Kidney tubule cell (primary cell): ENCODE measurements at regions not wholly inside any gene's neighbourhood (a gene's known extent, or its start where the extent isn't known, plus 50 kb on each side); places are given as distances from the start of the nearest gene placed in this dataset.

ENCODE experiments used
- DNase-seq: peaks from one replicate; pipeline ENCODE4 v3.0.0-alpha.2; 2018; ENCODE audit warnings: low spot score

DNA sequence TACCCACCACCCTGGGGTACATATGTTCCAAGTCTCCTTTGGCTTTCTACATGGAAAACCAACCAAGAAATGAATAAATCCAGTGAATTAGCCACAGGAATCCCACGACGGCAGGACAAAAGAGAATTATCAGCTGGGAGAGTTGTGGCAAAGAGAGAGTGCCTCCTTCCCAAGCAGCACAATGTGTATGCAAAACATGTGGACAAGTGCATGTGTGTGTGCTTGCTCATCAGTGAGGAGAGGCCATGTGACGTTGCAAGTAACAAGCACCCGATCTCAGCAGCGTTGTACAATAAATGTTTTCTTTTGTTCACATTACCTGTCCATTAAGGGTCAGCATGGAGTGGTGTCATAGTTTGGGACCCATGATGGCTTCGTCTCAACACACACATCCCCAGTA lies 50.0 kb upstream of the EMX2 start:
- DNase-seq, result no peak

DNA sequence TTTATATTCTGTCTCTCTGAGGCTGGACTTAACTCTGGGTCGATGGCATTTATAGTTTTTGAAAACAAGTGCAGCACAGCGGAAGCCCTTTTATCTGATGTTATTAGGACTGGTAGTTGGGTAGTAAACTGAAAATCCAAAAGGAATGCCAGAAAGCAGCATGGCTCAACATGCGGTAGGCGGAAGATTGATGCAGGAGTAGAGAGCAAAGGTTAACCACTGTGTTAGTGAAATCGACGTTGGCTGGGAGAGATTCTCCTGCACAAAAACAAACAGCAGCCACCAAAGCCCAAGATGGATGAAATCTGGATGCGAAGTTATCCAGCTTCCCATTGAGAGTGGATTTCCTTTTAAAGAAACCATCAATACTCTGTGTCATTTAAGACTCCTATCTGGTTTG lies 54.5 kb upstream of the EMX2 start:
- no peak for DNase-seq

DNA sequence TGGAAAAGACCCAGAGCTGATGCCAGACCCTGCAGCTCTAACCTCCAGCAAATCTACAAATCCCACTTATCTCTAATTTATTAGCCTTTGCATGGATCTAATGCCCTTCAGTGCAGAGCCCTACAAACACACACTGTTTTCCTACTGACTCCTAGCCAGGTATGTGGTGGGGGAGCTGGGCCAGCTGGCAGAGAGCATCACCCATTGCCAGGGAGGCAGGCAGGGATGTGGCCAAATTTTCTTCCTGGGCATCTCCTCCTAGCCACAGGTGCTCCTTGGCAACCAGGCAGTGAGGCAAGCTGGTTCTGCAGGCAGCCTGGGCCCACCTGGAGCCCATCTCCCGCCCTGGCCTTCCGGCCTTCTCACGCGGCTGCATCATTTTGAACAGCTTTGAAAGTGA lies 55.9 kb upstream of the EMX2 start:
- DNase-seq, result no peak

DNA sequence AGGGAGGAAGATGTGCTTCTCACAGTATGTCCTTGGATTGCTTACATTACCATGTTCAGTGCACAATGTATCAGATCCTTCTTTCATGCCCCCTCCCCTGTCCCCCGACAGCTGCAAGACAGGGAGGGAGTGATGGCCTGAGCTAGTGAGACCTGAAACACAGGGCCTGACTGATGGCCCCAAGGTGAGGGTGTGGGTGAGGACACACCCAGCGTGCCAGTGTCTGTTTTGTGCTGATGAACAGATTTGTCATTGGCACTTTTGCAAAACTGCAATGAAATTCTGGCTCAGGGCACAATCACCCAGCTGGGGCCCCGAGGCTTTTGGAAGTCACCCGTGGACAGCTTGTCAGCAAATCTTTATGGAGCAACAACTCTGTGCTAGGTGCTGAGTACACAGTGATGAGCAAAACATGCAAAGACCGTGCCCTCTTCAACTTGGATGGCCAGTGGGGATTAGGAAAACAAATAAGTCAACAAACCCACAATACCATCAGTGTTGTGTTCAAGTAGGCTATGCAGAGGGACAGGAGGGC lies 59.4 kb upstream of the EMX2 start:
- DNase-seq, result no peak

DNA sequence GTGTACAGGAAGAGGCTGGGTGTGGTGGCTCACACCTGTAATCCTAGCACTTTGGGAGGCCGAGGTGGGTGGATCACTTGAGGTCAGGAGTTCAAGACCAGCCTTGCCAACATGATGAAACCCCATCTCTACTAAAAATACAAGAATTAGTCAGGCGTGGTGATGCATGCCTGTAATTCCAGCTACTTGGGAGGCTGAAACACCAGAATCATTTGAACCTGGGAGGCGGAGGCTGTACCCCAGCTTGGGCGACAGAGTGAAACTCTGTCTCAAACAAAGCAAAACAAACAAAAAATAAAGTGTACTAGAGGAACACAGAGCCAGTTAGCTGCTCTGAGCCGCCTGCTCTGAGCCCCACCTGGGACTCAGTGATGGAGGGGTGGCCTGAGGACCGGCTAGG lies 61.5 kb upstream of the EMX2 start:
- DNase-seq, result peak; percentile 58

GRCh38 chr10:117480097-117480496 lies 62.4 kb upstream of the EMX2 start:
- DNase-seq, result peak; percentile 20

DNA sequence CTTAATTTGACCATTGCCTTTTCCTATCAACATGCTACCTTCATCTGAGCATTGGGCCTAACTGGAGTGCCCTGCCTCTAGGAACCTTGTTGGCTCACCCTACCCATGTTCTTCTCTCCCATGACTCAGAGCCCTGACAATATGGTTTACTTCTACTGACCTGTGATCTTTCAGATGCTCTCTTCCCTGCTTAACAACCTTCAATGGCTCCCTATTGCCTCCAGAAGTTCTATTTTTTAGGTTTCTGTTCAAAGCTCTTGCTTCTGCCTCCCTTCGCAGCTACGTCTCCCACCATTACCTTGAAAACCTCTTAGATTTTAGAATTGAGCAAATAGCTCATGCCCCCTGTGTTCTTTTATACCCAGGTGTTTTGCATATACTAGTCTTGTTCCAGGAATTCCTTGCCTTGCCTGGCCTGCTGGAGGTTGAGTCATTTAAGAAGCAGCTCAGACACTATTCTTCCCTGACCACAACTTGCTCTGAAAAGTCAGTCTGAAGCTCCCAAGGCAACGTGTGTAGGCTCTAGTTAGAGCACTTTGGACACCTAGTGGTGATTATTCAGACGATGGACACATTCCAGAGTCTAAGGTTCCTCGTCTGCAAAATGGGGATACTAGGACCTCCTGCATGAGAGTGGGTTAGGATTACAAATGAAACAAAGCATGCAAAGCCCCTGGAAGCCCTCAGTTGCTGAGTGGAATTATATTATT lies 64.4 kb upstream of the EMX2 start:
- DNase-seq, result peak; percentile 98

GRCh38 chr10:117477211-117477947 lies 65.2 kb upstream of the EMX2 start:
- no peak for DNase-seq

DNA sequence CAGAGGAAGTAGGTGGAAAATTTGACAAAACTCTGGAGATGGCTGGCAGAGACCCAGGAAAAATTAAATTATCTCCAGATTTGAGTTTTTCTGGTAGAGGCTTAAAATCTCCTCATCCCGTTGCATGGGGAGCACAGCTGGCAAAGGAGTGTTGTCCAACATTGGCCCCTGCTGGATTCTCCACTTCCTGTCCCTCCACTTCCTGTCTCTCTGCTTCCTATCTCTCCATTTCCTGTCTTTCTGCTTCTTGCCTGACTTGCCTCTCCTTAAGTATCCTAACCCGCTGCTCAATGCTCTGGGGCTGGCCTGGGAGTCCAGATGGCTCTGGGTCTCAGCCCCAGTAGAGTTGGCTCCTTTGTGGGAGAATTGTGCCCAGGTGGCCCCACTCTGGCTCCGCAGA lies 65.8 kb upstream of the EMX2 start:
- DNase-seq, result no peak

- DNase-seq, result no peak
Measured at GRCh38 chr10:117476281-117476680, 66.3 kb upstream of the EMX2 start.

GRCh38 chr10:117472872-117473271 lies 69.7 kb upstream of the EMX2 start:
- DNase-seq, result no peak

DNA sequence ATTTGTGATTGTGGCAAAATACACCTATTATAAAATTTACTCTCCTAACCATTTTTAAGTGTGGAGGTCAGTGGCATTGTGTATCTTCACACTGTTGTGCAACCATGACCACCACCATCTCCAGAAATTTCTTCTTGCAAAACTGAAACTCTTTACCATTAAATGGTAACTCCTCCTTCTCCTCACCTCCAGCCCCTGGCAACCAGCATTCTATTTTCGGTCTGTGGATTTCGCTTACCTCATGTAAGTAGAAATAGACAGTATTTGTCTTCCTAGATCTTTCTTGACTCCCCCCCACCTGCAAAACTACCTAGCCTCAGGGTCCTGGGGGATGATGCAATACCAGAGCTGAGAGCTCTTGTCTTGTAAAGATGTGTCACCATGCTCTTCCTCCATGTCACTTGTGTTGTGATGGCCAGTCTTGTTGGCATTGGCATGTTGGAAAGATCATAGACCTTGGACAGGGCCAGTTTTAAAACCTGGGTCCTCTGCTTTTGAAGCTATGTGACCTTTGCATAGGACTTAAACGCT lies 71.1 kb upstream of the EMX2 start:
- no peak for DNase-seq

GRCh38 chr10:117470733-117471132 lies 71.8 kb upstream of the EMX2 start:
- no peak for DNase-seq

- DNase-seq, result no peak
Measured at GRCh38 chr10:117468665-117469064, 73.9 kb upstream of the EMX2 start.

- DNase-seq, result peak; percentile 57
Measured at GRCh38 chr10:117464176-117464575, 78.4 kb upstream of the EMX2 start.

DNA sequence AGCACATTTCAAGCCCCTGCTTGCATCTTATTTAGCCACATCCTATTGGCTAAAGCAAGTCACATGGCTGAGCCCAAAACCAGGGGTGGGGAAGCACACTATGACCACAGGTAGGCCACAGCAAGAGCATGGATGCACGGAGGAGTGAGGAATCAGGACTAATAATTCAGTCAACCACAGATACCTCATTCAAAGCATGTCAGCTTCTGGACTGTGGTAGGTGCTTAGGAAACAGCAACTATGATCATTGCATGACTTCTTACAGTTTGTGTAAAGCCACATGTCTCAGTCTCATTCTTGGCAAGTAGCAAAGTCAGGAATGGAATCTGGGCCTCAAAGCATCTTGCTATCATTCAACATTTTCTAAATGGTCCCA lies 79.0 kb upstream of the EMX2 start:
- DNase-seq, result no peak

DNA sequence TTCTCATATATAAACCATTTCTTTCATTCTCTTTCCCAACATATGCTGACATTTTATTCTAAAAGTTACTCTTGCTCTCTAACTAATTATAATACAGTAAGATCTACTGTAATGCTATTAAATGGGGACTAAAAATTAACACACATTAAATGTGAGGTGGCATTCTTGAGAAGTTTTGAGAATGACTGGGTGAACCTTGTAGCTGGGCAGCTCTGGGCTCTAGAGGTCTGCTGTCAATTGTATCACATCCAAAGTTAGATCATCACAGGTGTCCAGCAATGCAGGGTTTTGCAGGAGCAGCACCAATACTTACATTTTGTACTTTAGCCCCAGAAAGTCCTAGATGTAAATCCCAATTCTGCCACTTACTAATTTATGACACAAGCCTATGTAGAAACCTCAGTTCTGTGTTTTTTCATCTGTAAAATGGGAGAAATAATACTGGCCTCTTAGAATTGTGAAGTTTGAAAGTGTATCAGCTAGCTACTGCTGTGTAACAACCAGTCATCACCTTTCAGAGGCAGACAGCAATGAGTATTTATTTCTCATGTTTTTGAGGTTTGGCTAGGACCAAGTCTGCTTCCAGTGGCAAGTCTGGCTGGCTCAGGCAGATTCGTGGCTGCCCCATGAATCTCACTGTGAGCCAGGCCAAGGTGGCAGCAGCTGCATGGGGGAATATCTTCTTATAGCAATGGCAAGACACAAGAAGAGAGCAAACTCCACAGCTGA lies 79.6 kb upstream of the EMX2 start:
- DNase-seq, result peak; percentile 75

DNA sequence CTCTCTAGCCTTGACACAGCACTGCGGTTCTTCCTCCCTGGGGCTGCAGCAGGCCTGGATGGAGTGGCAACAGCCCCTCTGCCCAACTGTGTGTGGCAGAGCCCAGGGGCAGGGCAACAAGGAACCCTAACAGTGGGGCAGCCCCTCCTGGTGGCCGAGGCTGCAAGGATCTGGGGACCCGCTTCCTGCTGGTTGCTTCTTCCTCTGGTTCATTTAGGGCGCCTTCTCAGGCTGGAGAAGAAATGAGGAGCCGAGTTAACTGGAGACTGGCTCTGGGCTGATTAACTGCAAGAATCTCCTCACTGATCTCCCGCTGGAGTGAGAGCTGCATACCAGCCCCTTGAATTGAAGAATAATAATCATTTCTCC lies 80.1 kb upstream of the EMX2 start:
- DNase-seq, result peak; percentile 46

- DNase-seq, result peak; percentile 93
Measured at GRCh38 chr10:117461766-117462423, 80.7 kb upstream of the EMX2 start.

DNA sequence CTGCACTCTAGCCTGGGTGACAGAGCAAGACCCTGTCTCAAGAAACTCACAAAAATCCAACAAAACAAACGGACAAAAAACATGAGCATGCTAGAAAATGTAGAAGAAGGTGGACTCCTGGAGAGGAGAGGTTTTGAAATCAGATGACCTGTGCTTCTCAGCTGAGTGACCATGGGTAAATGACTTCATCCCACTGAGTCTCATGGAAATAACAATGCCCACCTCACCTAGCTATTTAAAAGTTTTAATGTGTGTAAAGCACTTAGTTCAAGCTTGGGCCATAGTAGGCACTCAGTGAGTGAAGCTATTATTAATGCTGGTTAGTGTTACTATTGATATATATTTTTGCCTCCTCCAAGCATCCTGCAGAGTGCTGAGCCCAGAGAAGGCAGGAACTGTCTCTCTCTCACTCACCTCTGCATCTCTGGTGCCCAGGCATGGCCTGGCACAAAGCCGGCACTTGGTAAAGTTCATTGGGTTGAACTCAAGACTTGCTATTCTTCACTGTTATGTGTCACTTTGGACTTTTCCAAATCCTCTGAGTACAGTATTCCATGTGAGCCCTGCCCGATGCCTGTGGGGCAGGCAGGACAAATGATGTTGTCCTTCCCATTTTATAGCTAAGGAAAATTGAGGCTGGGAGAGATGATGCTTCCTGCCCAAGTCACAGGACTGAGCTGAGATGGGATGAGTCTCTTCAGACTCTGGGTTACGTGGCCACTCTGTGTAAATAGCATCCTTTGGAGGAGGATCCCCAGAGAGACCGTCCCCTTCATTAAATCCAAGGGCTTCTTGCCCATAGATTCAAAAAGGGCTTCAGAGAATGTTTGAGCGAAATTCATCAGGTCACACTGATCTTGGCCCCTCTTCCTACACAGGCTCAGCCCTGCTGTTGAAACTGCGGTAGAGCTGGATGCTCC lies 81.4 kb upstream of the EMX2 start:
- DNase-seq, result peak; percentile 79

DNA sequence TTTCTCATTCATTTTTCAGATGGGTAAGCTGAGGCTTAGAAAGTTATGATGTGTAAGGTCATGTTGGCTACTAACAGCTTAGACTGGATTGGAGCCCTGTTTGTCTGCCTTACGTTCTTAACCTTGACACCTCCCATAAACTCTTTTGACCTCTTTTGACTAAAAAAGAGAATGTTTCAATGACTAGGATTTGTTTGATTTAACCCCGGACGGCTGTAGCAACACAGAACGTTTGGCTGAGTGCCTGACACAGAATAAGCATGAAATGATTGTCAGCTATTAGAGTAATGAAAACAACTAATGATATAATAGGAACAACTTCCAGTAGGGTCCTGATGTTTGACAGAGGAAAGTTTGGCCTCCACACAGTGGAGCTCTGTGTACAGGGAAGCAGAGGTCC lies 83.3 kb upstream of the PDZD8 start:
- no peak for DNase-seq
